Neural cell (in vitro differentiated cells): ENCODE measurements at regions not wholly inside any gene's neighbourhood (a gene's known extent, or its start where the extent isn't known, plus 50 kb on each side); places are given as distances from the start of the nearest gene placed in this dataset.

Experiments
- H2AFZ ChIP-seq: fragments of 200-600, 300-800 bp; sonication (generic), shearing (Covaris generic); 2 replicates; pipeline ENCODE4 v1.6.0; 2014; ENCODE audit warnings: low read depth, mild to moderate bottlenecking, antibody characterized with exemption, low read length, moderate library complexity
- H3F3A ChIP-seq: fragments of 200-600 bp; shearing (Covaris generic); 2 replicates; pipeline ENCODE4 v1.6.1; 2016; ENCODE audit warnings: mild to moderate bottlenecking, moderate library complexity, mixed read lengths, antibody characterized with exemption, low read length; ENCODE audit not compliant: insufficient read depth, poor library complexity, severe bottlenecking
- H3K27ac ChIP-seq: fragments of 200-600, 300-800 bp; sonication (generic), shearing (Covaris generic); 2 replicates; pipeline ENCODE4 v1.5.1; 2014; ENCODE audit warnings: mild to moderate bottlenecking, low read length, moderate library complexity
- H3K27me3 ChIP-seq: fragments of 300-800, 200-600 bp; sonication (generic), shearing (Covaris generic); 2 replicates; pipeline ENCODE4 v1.6.0; 2014; ENCODE audit warnings: mild to moderate bottlenecking, low read depth, low read length, moderate library complexity; ENCODE audit not compliant: insufficient read depth
- H3K36me3 ChIP-seq: fragments of 300-800, 200-600 bp; sonication (generic), shearing (Covaris generic); 2 replicates; pipeline ENCODE4 v1.5.1; 2014; ENCODE audit warnings: mild to moderate bottlenecking, antibody characterized with exemption, low read length, moderate library complexity; ENCODE audit not compliant: insufficient read depth
- H3K4me2 ChIP-seq: fragments of 300-800, 200-600 bp; sonication (generic), shearing (Covaris generic); 2 replicates; pipeline ENCODE4 v1.6.0; 2014; ENCODE audit warnings: mild to moderate bottlenecking, low read length
- H3K4me3 ChIP-seq: fragments of 300-800, 200-600 bp; sonication (generic), shearing (Covaris generic); 2 replicates; pipeline ENCODE4 v1.5.1; 2014; ENCODE audit warnings: mild to moderate bottlenecking, low read length, moderate library complexity
- H3K79me2 ChIP-seq: fragments of 200-600 bp; shearing (Covaris generic); replicated peaks from 2 replicates; pipeline ENCODE4 v1.6.0; 2014; ENCODE audit warnings: mild to moderate bottlenecking, low read length, moderate library complexity; ENCODE audit not compliant: insufficient read depth
- H3K9ac ChIP-seq: fragments of 300-800, 200-600 bp; sonication (generic), shearing (Covaris generic); 2 replicates; pipeline ENCODE4 v1.6.1; 2016; ENCODE audit warnings: mild to moderate bottlenecking, low read length, mixed read lengths
- H3K9me2 ChIP-seq: fragments of 200-600 bp; shearing (Covaris generic); 2 replicates; pipeline ENCODE4 v1.6.1; 2016; ENCODE audit warnings: mild to moderate bottlenecking, low read length, mixed read lengths; ENCODE audit not compliant: insufficient read depth
- H3K9me3 ChIP-seq: fragments of 200-600, 300-800 bp; sonication (generic), shearing (Covaris generic); 2 replicates; pipeline ENCODE4 v1.6.1; 2016; ENCODE audit warnings: mild to moderate bottlenecking, mixed run types, low read length, moderate library complexity, mixed read lengths
- H4K20me1 ChIP-seq: fragments of 200-600 bp; shearing (Covaris generic); 2 replicates; pipeline ENCODE4 v1.6.1; 2016; ENCODE audit warnings: mild to moderate bottlenecking, mixed run types; ENCODE audit not compliant: insufficient read depth
- CTCF ChIP-seq: fragments of 450-650 bp; IDR thresholded peaks from 2 replicates; pipeline ENCODE4 v1.5.1; 2014; ENCODE audit warnings: antibody characterized with exemption, mild to moderate bottlenecking, moderate library complexity; ENCODE audit not compliant: poor library complexity, severe bottlenecking
- EP300 ChIP-seq: fragments of 450-650 bp; conservative IDR thresholded peaks from 2 replicates; pipeline ENCODE4 v1.6.1; 2014; ENCODE audit warnings: antibody characterized with exemption, mild to moderate bottlenecking, moderate library complexity; ENCODE audit not compliant: poor library complexity, severe bottlenecking
- EZH2 ChIP-seq: fragments of 200-600, 300-800 bp; shearing (Covaris generic), sonication (generic); IDR thresholded peaks from 2 replicates; pipeline ENCODE4 v1.6.1; 2014; ENCODE audit warnings: antibody characterized with exemption, low read length, borderline replicate concordance, mild to moderate bottlenecking; ENCODE audit not compliant: insufficient read depth, poor library complexity, severe bottlenecking
- MXI1 ChIP-seq: fragments of 450-650 bp; conservative IDR thresholded peaks from 2 replicates; pipeline ENCODE4 v1.6.1; 2014; ENCODE audit warnings: antibody characterized with exemption, mild to moderate bottlenecking; ENCODE audit not compliant: poor library complexity, severe bottlenecking
- POLR2AphosphoS5 ChIP-seq: IDR thresholded peaks from 2 replicates; pipeline ENCODE4 v1.6.1; 2012
- RAD21 ChIP-seq: fragments of 450-650 bp; conservative IDR thresholded peaks from 2 replicates; pipeline ENCODE4 v1.6.1; 2014; ENCODE audit warnings: antibody characterized with exemption, mild to moderate bottlenecking, moderate library complexity
- REST ChIP-seq: IDR thresholded peaks from 2 replicates; pipeline ENCODE4 v1.6.1; 2012; ENCODE audit warnings: borderline replicate concordance
- SMC3 ChIP-seq: fragments of 450-650 bp; conservative IDR thresholded peaks from 2 replicates; pipeline ENCODE4 v1.6.1; 2014; ENCODE audit warnings: antibody characterized with exemption, mild to moderate bottlenecking, moderate library complexity; ENCODE audit not compliant: poor library complexity
- TAF1 ChIP-seq: IDR thresholded peaks from 2 replicates; pipeline ENCODE4 v1.6.1; 2012; ENCODE audit warnings: low read depth

GRCh38 chr2:149739883-149740265, 152.3 kb upstream of the MMADHC start:
- no peaks in the 10 kb centered on the region for H3K9me2 ChIP-seq
- H3F3A ChIP-seq = no peaks in the 10 kb centered on the region
- no peak overlapping the region for H3K4me2 ChIP-seq
- no peaks in the 10 kb centered on the region for H4K20me1 ChIP-seq
- H3K79me2 ChIP-seq = no peaks in the 10 kb centered on the region
- H3K36me3 ChIP-seq = no peaks in the 10 kb centered on the region
- no peak overlapping the region for H3K9ac ChIP-seq
- H2AFZ ChIP-seq = no peak overlapping the region
- H3K9me3 ChIP-seq = no peaks in the 10 kb centered on the region
- H3K27ac ChIP-seq = no peak overlapping the region
- no peak overlapping the region for H3K4me3 ChIP-seq
- no peaks in the 10 kb centered on the region for H3K27me3 ChIP-seq
- no peak for TF ChIP-seq RAD21
- TF ChIP-seq EP300 = no peak
- TF ChIP-seq TAF1 = no peak
- TF ChIP-seq CTCF = no peak
- no peak for TF ChIP-seq MXI1
- no peak for TF ChIP-seq REST
- no peak for TF ChIP-seq EZH2
- no peak for TF ChIP-seq SMC3
- TF ChIP-seq POLR2AphosphoS5 = no peak

- no peak for TF ChIP-seq EZH2
- TF ChIP-seq CTCF = no peak
- no peak for TF ChIP-seq REST
- TF ChIP-seq POLR2AphosphoS5 = no peak
- TF ChIP-seq MXI1 = no peak
- no peak for TF ChIP-seq SMC3
- no peak for TF ChIP-seq EP300
- no peak for TF ChIP-seq RAD21
- no peak for TF ChIP-seq TAF1
- Histone ChIP-seq H3F3A (no peaks in the 10 kb centered on the region), H3K27ac (no peak overlapping the region), H3K9me2 (no peaks in the 10 kb centered on the region), H3K9ac (no peak overlapping the region), H2AFZ (no peak overlapping the region), H3K9me3 (no peaks in the 10 kb centered on the region), H4K20me1 (no peaks in the 10 kb centered on the region), H3K27me3 (no peaks in the 10 kb centered on the region), H3K4me3 (no peak overlapping the region), H3K79me2 (no peaks in the 10 kb centered on the region), H3K36me3 (no peaks in the 10 kb centered on the region), H3K4me2 (no peak overlapping the region)
Measured at GRCh38 chr2:149739171-149739882, 151.8 kb upstream of the MMADHC start.
